ENCODE measurements at regions not wholly inside any gene's neighbourhood (a gene's known extent, or its start where the extent isn't known, plus 50 kb on each side); places are given as distances from the start of the nearest gene placed in this dataset.

DNA sequence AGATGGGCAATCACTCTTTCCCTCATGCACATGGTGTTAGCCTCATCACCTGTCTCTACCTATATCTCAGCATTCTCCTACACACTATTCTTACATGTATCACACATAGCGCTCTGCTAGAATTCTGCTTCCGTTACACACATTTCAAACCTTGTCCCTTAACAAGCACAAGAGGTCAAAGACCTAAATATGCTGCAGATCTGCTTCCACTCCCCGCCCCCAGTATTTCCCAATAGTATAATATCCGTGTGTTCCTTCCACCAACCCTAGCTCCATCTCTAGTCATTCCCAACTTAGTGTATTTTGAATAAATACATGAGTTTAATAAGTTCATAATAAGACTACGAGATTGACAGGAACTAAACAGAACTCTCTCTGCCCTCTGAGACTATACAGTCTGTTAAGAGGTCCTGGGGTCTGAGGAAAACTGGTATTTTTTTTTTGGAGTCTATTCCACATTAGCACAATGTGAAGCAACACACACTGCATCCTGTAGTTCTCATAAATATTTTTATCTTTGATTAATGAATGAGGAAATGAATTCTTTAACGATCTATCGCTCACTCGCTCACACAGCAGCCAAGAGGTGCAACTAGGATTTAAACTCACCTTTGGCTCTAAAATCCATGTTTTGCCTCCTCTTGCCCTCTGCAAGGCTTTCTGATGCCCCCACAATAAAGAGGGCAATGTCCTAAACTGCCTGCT lies 491.6 kb downstream of the QKI start:
- no peak for TF ChIP-seq CTCF (IDR thresholded peaks at IDR 0.05 in 2 of 3, conservative IDR thresholded peaks at IDR 0.05 in 1 of 3; ENCODE audit: borderline replicate concordance in 1 of 3, insufficient read depth in 1 of 3, low read depth in 2 of 3, low read length in 2 of 3)
- TF ChIP-seq YY1 (IDR thresholded peaks at IDR 0.05; ENCODE audit: extremely low read depth, insufficient replicate concordance, low read depth, low read length), result no peak
- TF ChIP-seq FOSL1 (IDR thresholded peaks at IDR 0.05; ENCODE audit: low read depth), result no peak
- no peak for TF ChIP-seq POLR2A (IDR thresholded peaks at IDR 0.05; ENCODE audit: borderline replicate concordance, extremely low read depth, insufficient read depth, insufficient read length)
- no peak for TF ChIP-seq POLR2AphosphoS5 (IDR thresholded peaks at IDR 0.05; ENCODE audit: low read depth, low read length)
- no peak for TF ChIP-seq ZNF274 (IDR thresholded peaks at IDR 0.05; ENCODE audit: low read depth, low read length)
- TF ChIP-seq RAD21 (IDR thresholded peaks at IDR 0.05; ENCODE audit: low read depth), result no peak
- no peak for TF ChIP-seq EZH2phosphoT487 (IDR thresholded peaks at IDR 0.05; ENCODE audit: borderline replicate concordance)
- TF ChIP-seq ZFX (IDR thresholded peaks at IDR 0.05), result no peak
- TF ChIP-seq, protein P1, sequence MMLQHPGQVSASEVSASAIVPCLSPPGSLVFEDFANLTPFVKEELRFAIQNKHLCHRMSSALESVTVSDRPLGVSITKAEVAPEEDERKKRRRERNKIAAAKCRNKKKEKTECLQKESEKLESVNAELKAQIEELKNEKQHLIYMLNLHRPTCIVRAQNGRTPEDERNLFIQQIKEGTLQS (IDR thresholded peaks at IDR 0.05), result no peak
- TF ChIP-seq EZH2 (IDR thresholded peaks at IDR 0.05), result no peak
- TF ChIP-seq CBX3 (IDR thresholded peaks at IDR 0.05; ENCODE audit: low read depth), result no peak
- TF ChIP-seq CEBPB (IDR thresholded peaks at IDR 0.05; ENCODE audit: low read depth), result no peak
- no peak for TF ChIP-seq SRF (IDR thresholded peaks at IDR 0.05; ENCODE audit: low read depth)
